22Rv1 (cell line): ENCODE measurements at regions not wholly inside any gene's neighbourhood (a gene's known extent, or its start where the extent isn't known, plus 50 kb on each side); places are given as distances from the start of the nearest gene placed in this dataset.

Source experiments
- H3K27ac ChIP-seq: fragments of 450-650 bp; 2 replicates; pipeline ENCODE4 v1.5.1; 2017
- CTCF ChIP-seq: fragments of 450-650 bp; IDR thresholded peaks from 2 replicates; pipeline ENCODE4 v1.5.1; 2017; ENCODE audit warnings: mild to moderate bottlenecking
- ZFX ChIP-seq: fragments of 450-650 bp; IDR thresholded peaks from 2 replicates; pipeline ENCODE4 v1.6.1; 2017; ENCODE audit warnings: antibody characterized with exemption, borderline replicate concordance

GRCh38 chr1:198860371-198860770 lies 221.5 kb downstream of the PTPRC start:
- TF ChIP-seq CTCF: no peak
- TF ChIP-seq ZFX: no peak
- H3K27ac ChIP-seq: no peak overlapping the region

GRCh38 chr1:198861636-198862035 lies 222.8 kb downstream of the PTPRC start:
- TF ChIP-seq CTCF (no peak), ZFX (no peak)
- H3K27ac ChIP-seq: no peak overlapping the region

- TF ChIP-seq ZFX: no peak
- TF ChIP-seq CTCF: no peak
- no peak overlapping the region for H3K27ac ChIP-seq
Observed at GRCh38 chr1:198864695-198865094, 225.9 kb downstream of the PTPRC start.

GRCh38 chr1:198865319-198865718 lies 226.5 kb downstream of the PTPRC start:
- H3K27ac ChIP-seq: no peak overlapping the region
- TF ChIP-seq CTCF (no peak), ZFX (no peak)

- TF ChIP-seq ZFX (no peak), CTCF (no peak)
- H3K27ac ChIP-seq: no peak overlapping the region
Observed at GRCh38 chr1:198867182-198867581, 228.3 kb downstream of the PTPRC start.

GRCh38 chr1:198873696-198874230 lies 234.9 kb downstream of the PTPRC start:
- TF ChIP-seq ZFX (no peak), CTCF (no peak)
- H3K27ac ChIP-seq: no peak overlapping the region

GRCh38 chr1:198876371-198876871 lies 237.6 kb downstream of the PTPRC start:
- TF ChIP-seq CTCF: no peak
- TF ChIP-seq ZFX: no peak
- no peak overlapping the region for H3K27ac ChIP-seq
